H1 (cell line): ENCODE measurements at regions not wholly inside any gene's neighbourhood (a gene's known extent, or its start where the extent isn't known, plus 50 kb on each side); places are given as distances from the start of the nearest gene placed in this dataset.

Source experiments
- CTCF ChIA-PET: fragments of 300-600 bp; sonication (Branson Sonifier 250); formaldehyde crosslinking; loops from one replicate; lab custom pipeline; 2021; ENCODE audit not compliant: partially characterized antibody; lab: Charles Lee
- POLR2A ChIA-PET: fragments of 300-600 bp; sonication (Branson Sonifier 250); formaldehyde crosslinking; loops from one replicate; lab custom pipeline; 2021; ENCODE audit warnings: inconsistent platforms; ENCODE audit not compliant: partially characterized antibody; lab: Charles Lee
- DNase-seq, 2 experiments: peaks; one replicate each; pipeline versions ENCODE4 v3.0.0 to v3.0.0-alpha.2; 2010 to 2022; ENCODE audit warnings: low spot score in 2 of 2, low read depth in 1 of 2, mixed read lengths in 1 of 2
- FAIRE-seq: peaks from 2 replicates; lab custom pipeline; 2011; peaks lifted over from hg19 to GRCh38; lab: Jason Lieb, UNC
- H2AFZ ChIP-seq: 2 replicates; pipeline ENCODE4 v1.8.1; 2012; ENCODE audit warnings: low read length, inconsistent platforms
- H2AK5ac ChIP-seq: 2 replicates; pipeline ENCODE4 v1.6.1; 2013; ENCODE audit warnings: low read depth, low read length
- H2BK120ac ChIP-seq: replicated peaks from 2 replicates; pipeline ENCODE3; 2013; ENCODE audit warnings: low read depth, low read length, inconsistent platforms
- H2BK12ac ChIP-seq: 2 replicates; pipeline ENCODE4 v1.6.1; 2013; ENCODE audit warnings: low read depth, low read length
- H2BK15ac ChIP-seq: 2 replicates; pipeline ENCODE4 v1.6.1; 2013; ENCODE audit warnings: low read length
- H2BK20ac ChIP-seq: 2 replicates; pipeline ENCODE4 v1.6.1; 2013; ENCODE audit warnings: low read length
- H2BK5ac ChIP-seq: 2 replicates; pipeline ENCODE4 v1.6.1; 2013; ENCODE audit warnings: low read depth, low read length
- H3K14ac ChIP-seq: 2 replicates; pipeline ENCODE4 v1.6.1; 2013; ENCODE audit warnings: inconsistent platforms; ENCODE audit not compliant: insufficient read length
- H3K18ac ChIP-seq: 2 replicates; pipeline ENCODE4 v1.6.1; 2013; ENCODE audit warnings: low read length; ENCODE audit errors: extremely low read depth
- H3K23ac ChIP-seq: 2 replicates; pipeline ENCODE4 v1.6.1; 2013; ENCODE audit warnings: inconsistent platforms; ENCODE audit not compliant: insufficient read length
- H3K23me2 ChIP-seq: 2 replicates; pipeline ENCODE4 v1.6.1; 2013; ENCODE audit warnings: low read depth, low read length
- H3K27ac ChIP-seq: 2 replicates; pipeline ENCODE4 v1.6.1; 2011; ENCODE audit warnings: low read depth, low read length, inconsistent platforms
- H3K27me3 ChIP-seq, 4 experiments: replicated peaks in 1 of 4; 1 replicate in 1 of 4; 2 replicates in 3 of 4; pipeline versions ENCODE4 v1.6.1 to v1.8.1; 2011 to 2013; ENCODE audit warnings: low read length in 3 of 4, mild to moderate bottlenecking in 3 of 4, inconsistent platforms in 2 of 4, mixed read lengths in 2 of 4, moderate library complexity in 1 of 4; ENCODE audit not compliant: control insufficient read depth in 3 of 4, insufficient read depth in 3 of 4; ENCODE audit errors: extremely low read depth in 1 of 4
- H3K36me3 ChIP-seq, 4 experiments: 2 replicates each; pipeline versions ENCODE4 v1.6.1 to v1.8.1; 2011 to 2013; ENCODE audit warnings: mild to moderate bottlenecking in 4 of 4, low read length in 3 of 4, moderate library complexity in 2 of 4, control low read depth in 1 of 4, inconsistent platforms in 1 of 4; ENCODE audit not compliant: insufficient read depth in 4 of 4, control insufficient read depth in 2 of 4
- H3K4ac ChIP-seq: replicated peaks from 2 replicates; pipeline ENCODE3; 2013; ENCODE audit warnings: low read length, low read depth, mixed read lengths, inconsistent platforms; ENCODE audit not compliant: insufficient read length
- H3K4me1 ChIP-seq, 4 experiments: replicated peaks in 1 of 4; 1 replicate in 1 of 4; 2 replicates in 3 of 4; pipeline versions ENCODE4 v1.6.1 to v1.8.1; 2011 to 2013; ENCODE audit warnings: low read length in 3 of 4, inconsistent platforms in 2 of 4, mixed read lengths in 1 of 4; ENCODE audit not compliant: insufficient read depth in 4 of 4, control insufficient read depth in 3 of 4
- H3K4me2 ChIP-seq, 2 experiments: 2 replicates each; pipeline versions ENCODE4 v1.6.1 to v1.8.1; 2011 to 2013; ENCODE audit warnings: low read depth in 2 of 2, low read length in 2 of 2, control low read depth in 1 of 2, inconsistent platforms in 1 of 2, mild to moderate bottlenecking in 1 of 2; ENCODE audit not compliant: insufficient read depth in 1 of 2
- H3K4me3 ChIP-seq, 4 experiments: fragments of 200-600, 300-600 bp in 1 of 4; sonication (generic), shearing (Covaris generic), sonication (Bioruptor Twin) in 1 of 4; 2 replicates each; pipeline versions ENCODE4 v1.5.1 to v1.8.1; 2011 to 2016; ENCODE audit warnings: low read length in 4 of 4, low read depth in 3 of 4, control low read depth in 2 of 4, inconsistent platforms in 2 of 4, mild to moderate bottlenecking in 2 of 4, mixed read lengths in 1 of 4, moderate library complexity in 1 of 4; ENCODE audit not compliant: insufficient read depth in 2 of 4; ENCODE audit errors: extremely low read depth in 1 of 4
- H3K56ac ChIP-seq: replicated peaks from 2 replicates; pipeline ENCODE3; 2013; ENCODE audit warnings: low read depth, mild to moderate bottlenecking, mixed read lengths, low read length, inconsistent platforms; ENCODE audit not compliant: insufficient read length
- H3K79me1 ChIP-seq: 2 replicates; pipeline ENCODE4 v1.6.1; 2013; ENCODE audit warnings: low read depth, low read length, control low read depth
- H3K79me2 ChIP-seq, 2 experiments: 2 replicates each; pipeline versions ENCODE4 v1.6.1 to v1.8.1; 2012 to 2013; ENCODE audit warnings: low read length in 2 of 2, mild to moderate bottlenecking in 2 of 2, inconsistent platforms in 1 of 2; ENCODE audit not compliant: insufficient read depth in 2 of 2, control insufficient read depth in 1 of 2
- H3K9ac ChIP-seq, 4 experiments: replicated peaks in 1 of 4; 1 replicate in 1 of 4; 2 replicates in 3 of 4; pipeline versions ENCODE4 v1.6.1 to v1.8.1; 2011 to 2013; ENCODE audit warnings: low read depth in 3 of 4, low read length in 3 of 4, control low read depth in 2 of 4, mild to moderate bottlenecking in 2 of 4, moderate library complexity in 2 of 4, inconsistent platforms in 1 of 4; ENCODE audit errors: extremely low read depth in 1 of 4
- H3K9me3 ChIP-seq, 2 experiments: 2 replicates each; pipeline versions ENCODE4 v1.6.1 to v1.8.1; 2012 to 2013; ENCODE audit warnings: mild to moderate bottlenecking in 2 of 2, moderate library complexity in 2 of 2, control low read depth in 1 of 2, inconsistent platforms in 1 of 2, low read depth in 1 of 2, low read length in 1 of 2, mixed read lengths in 1 of 2; ENCODE audit not compliant: insufficient read depth in 2 of 2
- H4K20me1 ChIP-seq, 2 experiments: replicated peaks in 1 of 2; 2 replicates each; pipeline versions ENCODE3 to v1.8.1; 2011 to 2013; ENCODE audit warnings: inconsistent platforms in 2 of 2, low read length in 2 of 2, mild to moderate bottlenecking in 1 of 2; ENCODE audit not compliant: insufficient read depth in 2 of 2, control insufficient read depth in 1 of 2
- H4K5ac ChIP-seq: 2 replicates; pipeline ENCODE4 v1.6.1; 2013; ENCODE audit warnings: low read length, low read depth, mixed read lengths, inconsistent platforms; ENCODE audit not compliant: insufficient read length
- H4K8ac ChIP-seq: 2 replicates; pipeline ENCODE4 v1.8.0; 2013; ENCODE audit warnings: mild to moderate bottlenecking, moderate library complexity, low read length, inconsistent platforms; ENCODE audit not compliant: insufficient read depth; ENCODE audit errors: extremely low read depth
- H4K91ac ChIP-seq: replicated peaks from 2 replicates; pipeline ENCODE3; 2013; ENCODE audit warnings: low read length, mixed read lengths, inconsistent platforms; ENCODE audit not compliant: insufficient read length
- GTF2F1 ChIP-seq: IDR thresholded peaks from 2 replicates; pipeline ENCODE4 v1.6.1; 2012; ENCODE audit warnings: low read depth, low read length, improper control_type of control experiment, borderline replicate concordance
- KDM4A ChIP-seq: IDR thresholded peaks from one replicate; pipeline ENCODE4 v1.7.1; 2012; ENCODE audit warnings: low read depth, mild to moderate bottlenecking, moderate library complexity, low read length, inconsistent platforms; ENCODE audit not compliant: severe bottlenecking
- WGBS, 2 experiments: shearing (Covaris generic) in 1 of 2; methylation state at CpG; one replicate each; pipeline versions ENCODE4 v1.1.6 to v1.1.7; 2013 to 2015; ENCODE audit warnings: low lambda C conversion rate in 2 of 2, mixed read lengths in 2 of 2, inconsistent platforms in 1 of 2, low coverage in 1 of 2, missing lambda C conversion rate in 1 of 2; ENCODE audit not compliant: insufficient replicate concordance in 2 of 2, insufficient coverage in 1 of 2, insufficient read length in 1 of 2; ENCODE audit errors: extremely low coverage in 1 of 2, missing lambda C conversion rate in 1 of 2; 5-methylcytosine and 5-hydroxymethylcytosine counted together
- TF ChIP-seq, protein P1 (sequence below): IDR thresholded peaks from 2 replicates; pipeline ENCODE4 v1.6.1; 2012; ENCODE audit warnings: inconsistent platforms

DNA sequence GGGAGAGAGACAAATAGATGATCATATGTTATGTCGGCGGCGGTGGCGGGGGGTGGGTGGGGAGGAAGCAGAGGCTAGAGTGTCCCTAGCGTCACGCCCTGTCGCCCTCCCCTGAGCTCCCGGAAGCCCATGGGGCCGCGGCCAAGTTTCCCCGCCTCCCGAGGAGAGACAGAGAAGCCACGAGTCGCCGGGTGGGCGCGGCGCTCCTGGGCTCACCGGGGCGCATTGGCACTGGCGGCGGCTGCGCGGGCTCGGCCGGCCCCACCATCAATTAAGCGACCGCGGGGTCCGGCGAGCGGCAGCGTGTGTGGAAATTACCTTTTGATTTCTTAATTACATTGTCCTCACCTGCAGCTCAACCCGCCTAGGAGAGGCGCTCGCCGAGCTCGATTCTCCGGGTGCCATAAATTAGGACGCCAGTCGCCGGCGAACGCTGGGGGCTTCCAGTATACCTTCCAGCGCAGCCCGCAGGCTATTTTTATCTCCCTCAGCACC is 119.9 kb upstream of the LHX5 start:
- Histone ChIP-seq H3K79me2 (no peaks in the 10 kb centered on the region), H3K23ac (no peak overlapping the region), H3K27ac (no peak overlapping the region), H2AFZ (no peak overlapping the region), H3K14ac (no peak overlapping the region), H3K23me2 (peaks cover 12% of the 10 kb centered on the region; the same call in 1 of the 2 replicates), H2BK120ac (no peak overlapping the region), H2BK15ac (peak overlapping the region; percentile 36; the same call in 1 of the 2 replicates), H3K27me3 (peaks cover 0 to 9% (median 1%) of the 10 kb centered on the region in 4 experiments; a peak in 4 of 7 replicates), H3K4me1 (peaks cover 6 to 21% (median 17%) of the 10 kb centered on the region in 4 experiments; a peak in 5 of 7 replicates), H3K79me1 (no peaks in the 10 kb centered on the region), H3K4me3 (peak overlapping the region; percentile 17 to 60 (median 24); a peak in 7 of 8 replicates), H2BK5ac (no peak overlapping the region), H4K8ac (no peak overlapping the region), H4K91ac (peak overlapping the region; percentile 95), H3K56ac (no peak overlapping the region), H2BK12ac (peak overlapping the region; percentile 82; the same call in 1 of the 2 replicates), H2BK20ac (no peak overlapping the region), H3K9me3 (peaks cover 0 to 5% of the 10 kb centered on the region in 2 experiments; a peak in 1 of 4 replicates), H3K4ac (no peak overlapping the region), H4K5ac (no peak overlapping the region), H3K18ac (0 out of 2 replicates have a peak overlapping the region, but pooled peaks have one; percentile 41), H3K36me3 (no peaks in the 10 kb centered on the region), H2AK5ac (no peak overlapping the region), H4K20me1 (no peaks in the 10 kb centered on the region), H3K9ac (no peak overlapping the region), H3K4me2 (peak overlapping the region; percentile 59 to 62)
- TF ChIP-seq KDM4A (peak; percentile 57), GTF2F1 (no peak)
- TF ChIP-seq, protein P1, sequence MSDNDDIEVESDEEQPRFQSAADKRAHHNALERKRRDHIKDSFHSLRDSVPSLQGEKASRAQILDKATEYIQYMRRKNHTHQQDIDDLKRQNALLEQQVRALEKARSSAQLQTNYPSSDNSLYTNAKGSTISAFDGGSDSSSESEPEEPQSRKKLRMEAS = peak; percentile 13; the same call in 1 of the 2 replicates
- ChIA-PET CTCF (interaction anchor here (0.8 to 1.8 kb wide), 7 partner anchors 10 to 140 kb away, joined by 3 to 7 read pairs (median 4); no protein-coding TSS in a partner anchor), POLR2A (interaction anchor here (1.0 to 2.1 kb wide), 3 partner anchors 18 to 95 kb away, joined by 3 to 11 read pairs (median 3); no protein-coding TSS in a partner anchor)
- FAIRE-seq (no peak), DNase-seq (peak in 1 of 2 experiments; percentile 62)
- WGBS, 2 experiments = 4% methylated on average over 39 of the region's 46 CpGs; no CpG with 5 or more reads in 1 of the 2 experiments
